HepG2 (cell line): ENCODE measurements at regions not wholly inside any gene's neighbourhood (a gene's known extent, or its start where the extent isn't known, plus 50 kb on each side); places are given as distances from the start of the nearest gene placed in this dataset.
A peak's percentile ranks its signal among the peaks of the same experiment; 100 is the strongest.

ENCODE experiments used
- ATAC-seq: fragments of 200-7000 bp; cut with Tn5 transposase; 3 replicates; pipeline ENCODE4 v1.9.1; 2020; ENCODE audit warnings: mild to moderate bottlenecking, moderate library complexity
- BruUV-seq: library from RNA; stranded (reverse); fragments of 400-500 nt; replicated peaks from 2 replicates; lab custom pipeline; 2021; lab: Mats Ljungman, UMichigan
- CTCF ChIA-PET: fragments of 300-600 bp; formaldehyde crosslinking; extraction: SDS; loops from one replicate; lab custom pipeline; 2021; ENCODE audit warnings: low total read pairs, inconsistent platforms, low intra/inter-chr PET ratio; lab: Yijun Ruan, JAX
- POLR2A ChIA-PET: fragments of 350-600 bp; sonication (Branson Sonifier 250); formaldehyde crosslinking; loops from one replicate; lab custom pipeline; 2020; ENCODE audit warnings: antibody characterized with exemption, inconsistent platforms; lab: Yijun Ruan, JAX
- DNase-seq: peaks from one replicate; pipeline ENCODE4 v3.0.0-alpha.2; 2015; ENCODE audit warnings: low spot score
- FAIRE-seq: peaks from 3 replicates; lab custom pipeline; 2011; peaks lifted over from hg19 to GRCh38; lab: Jason Lieb, UNC
- H2AFZ ChIP-seq: one replicate; pipeline ENCODE4 v1.6.1; 2011; ENCODE audit warnings: low read length, inconsistent platforms
- H3K27ac ChIP-seq: fragments of 300-600 bp; 3 replicates; pipeline ENCODE4 v1.8.0; 2011; ENCODE audit warnings: mixed run types, mild to moderate bottlenecking, mixed read lengths, low read length, inconsistent platforms; ENCODE audit not compliant: insufficient read depth; ENCODE audit errors: extremely low read length
- H3K27me3 ChIP-seq, 2 experiments: fragments of 200-600 bp in 1 of 2; 2 replicates in 1 of 2; 3 replicates in 1 of 2; pipeline versions ENCODE4 v1.6.0 to v1.8.0; 2011; ENCODE audit warnings: low read length in 2 of 2, mild to moderate bottlenecking in 2 of 2, moderate library complexity in 2 of 2, inconsistent platforms in 1 of 2; ENCODE audit not compliant: insufficient read depth in 2 of 2, control insufficient read depth in 1 of 2
- H3K36me3 ChIP-seq, 2 experiments: fragments of 200-600 bp in 1 of 2; replicated peaks in 1 of 2; 2 replicates in 1 of 2; 3 replicates in 1 of 2; pipeline versions ENCODE4 v1.5.1 to v1.8.0; 2011; ENCODE audit warnings: low read length in 2 of 2, inconsistent platforms in 1 of 2; ENCODE audit not compliant: insufficient read depth in 2 of 2, control insufficient read depth in 1 of 2
- H3K4me1 ChIP-seq: 2 replicates; pipeline ENCODE4 v1.5.1; 2012; ENCODE audit warnings: low read length, inconsistent platforms; ENCODE audit not compliant: insufficient read depth
- H3K4me2 ChIP-seq: 2 replicates; pipeline ENCODE4 v1.6.0; 2011; ENCODE audit warnings: low read depth, low read length, inconsistent platforms
- H3K4me3 ChIP-seq, 3 experiments: fragments of 200-600 bp in 1 of 3; sonication (generic), shearing (Covaris generic) in 1 of 3; replicated peaks in 1 of 3; 2 replicates each; pipeline ENCODE4 v1.5.1; 2011 to 2016; ENCODE audit warnings: low read length in 3 of 3, inconsistent platforms in 2 of 3, low read depth in 2 of 3, mild to moderate bottlenecking in 2 of 3, control low read depth in 1 of 3, mixed read lengths in 1 of 3; ENCODE audit not compliant: insufficient read depth in 1 of 3
- H3K79me2 ChIP-seq: one replicate; pipeline ENCODE4 v1.6.1; 2011; ENCODE audit warnings: low read length, inconsistent platforms; ENCODE audit not compliant: insufficient read depth
- H3K9ac ChIP-seq: 2 replicates; pipeline ENCODE4 v1.6.0; 2011; ENCODE audit warnings: mild to moderate bottlenecking, low read depth, low read length, inconsistent platforms; ENCODE audit not compliant: insufficient read depth
- H3K9me3 ChIP-seq: 2 replicates; pipeline ENCODE4 v1.5.1; 2012; ENCODE audit warnings: mild to moderate bottlenecking, low read length
- H4K20me1 ChIP-seq: 2 replicates; pipeline ENCODE4 v1.6.0; 2011; ENCODE audit warnings: inconsistent platforms, mild to moderate bottlenecking, low read length, moderate library complexity; ENCODE audit not compliant: insufficient read depth
- HNRNPK ChIP-seq: fragments of 200-400 bp; formaldehyde crosslinking; IDR thresholded peaks from 2 replicates; pipeline ENCODE4 v1.6.1; 2018; ENCODE audit warnings: low read length, low read depth, moderate library complexity, mild to moderate bottlenecking; ENCODE audit not compliant: poor library complexity, severe bottlenecking
- JUN ChIP-seq: sonication (generic); formaldehyde crosslinking; IDR thresholded peaks from 2 replicates; pipeline ENCODE4 v1.4.0; 2020; ENCODE audit warnings: mild to moderate bottlenecking, missing genetic modification reagents
- MAFF ChIP-seq: IDR thresholded peaks from 2 replicates; pipeline ENCODE4 v1.6.1; 2011; ENCODE audit warnings: low read depth, low read length, improper control_type of control experiment
- MAFK ChIP-seq, 2 experiments: IDR thresholded peaks in 1 of 2; conservative IDR thresholded peaks in 1 of 2; 2 replicates each; pipeline ENCODE4 v1.6.1; 2011; ENCODE audit warnings: improper control_type of control experiment in 2 of 2, low read length in 2 of 2
- ZNF10 ChIP-seq: sonication (generic); formaldehyde crosslinking; IDR thresholded peaks from 2 replicates; pipeline ENCODE4 v1.4.0; 2020; ENCODE audit warnings: mild to moderate bottlenecking, low read depth, missing genetic modification reagents, borderline replicate concordance
- ZNF205 ChIP-seq: IDR thresholded peaks from 2 replicates; pipeline ENCODE4 v1.6.1; 2018; ENCODE audit warnings: missing biosample characterization, missing genetic modification reagents
- WGBS: methylation state at CpG from one replicate; pipeline ENCODE4 v1.1.6; 2017; ENCODE audit warnings: low lambda C conversion rate; 5-methylcytosine and 5-hydroxymethylcytosine counted together
- in situ Hi-C: cut with HindIII; loops from 2 replicates; pipeline ENCODE4 v1.10.0; 2017; ENCODE audit warnings: low pct_unique_long_range_greater_than_20kb; ENCODE audit not compliant: extremely low pct_ligation_motif_present
- intact Hi-C: fragments of 100-400 bp; cut with micrococcal nuclease; formaldehyde crosslinking; loops from one replicate; pipeline ENCODE4 v1.10.0; 2022; ENCODE audit not compliant: unreplicated experiment
- TF ChIP-seq, protein P1 (sequence below): sonication (generic); formaldehyde crosslinking; IDR thresholded peaks from 2 replicates; pipeline ENCODE4 v1.8.0; 2022; ENCODE audit warnings: mild to moderate bottlenecking, missing genetic modification reagents, moderate library complexity
- TF ChIP-seq, protein P2 (sequence below): sonication (generic); formaldehyde crosslinking; IDR thresholded peaks from 2 replicates; pipeline ENCODE4 v1.8.0; 2022; ENCODE audit warnings: missing genetic modification reagents, low read depth, mild to moderate bottlenecking, borderline replicate concordance
- TF ChIP-seq, protein P3 (sequence below): sonication (generic); formaldehyde crosslinking; conservative IDR thresholded peaks from 2 replicates; pipeline ENCODE4 v1.8.0; 2022; ENCODE audit warnings: low read depth, missing genetic modification reagents
- TF ChIP-seq, protein P4 (sequence below): sonication (generic); formaldehyde crosslinking; IDR thresholded peaks from 2 replicates; pipeline ENCODE4 v1.8.1; 2022; ENCODE audit warnings: mild to moderate bottlenecking, missing genetic modification reagents

DNA sequence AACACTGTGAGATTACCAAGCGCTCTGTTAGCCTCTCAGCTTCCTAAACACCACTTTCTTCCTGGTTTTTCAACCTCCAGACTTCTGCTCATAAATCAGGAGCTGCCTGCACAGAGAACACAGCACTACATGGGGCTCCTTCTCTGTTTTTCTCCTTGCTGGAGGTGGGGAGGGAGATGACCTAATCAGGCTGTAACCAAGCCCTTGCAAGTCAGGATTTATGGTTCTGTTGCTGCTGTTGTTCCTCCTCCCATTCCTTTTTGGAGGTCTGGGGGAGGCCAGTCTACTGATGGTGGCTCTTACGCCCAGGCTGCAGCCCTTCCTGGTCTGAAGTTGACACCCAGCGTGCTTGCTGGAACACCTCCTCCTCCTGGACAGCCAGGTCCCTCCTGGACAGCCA lies 80.9 kb upstream of the AJAP1 start (continued):
- TF ChIP-seq, protein P1, sequence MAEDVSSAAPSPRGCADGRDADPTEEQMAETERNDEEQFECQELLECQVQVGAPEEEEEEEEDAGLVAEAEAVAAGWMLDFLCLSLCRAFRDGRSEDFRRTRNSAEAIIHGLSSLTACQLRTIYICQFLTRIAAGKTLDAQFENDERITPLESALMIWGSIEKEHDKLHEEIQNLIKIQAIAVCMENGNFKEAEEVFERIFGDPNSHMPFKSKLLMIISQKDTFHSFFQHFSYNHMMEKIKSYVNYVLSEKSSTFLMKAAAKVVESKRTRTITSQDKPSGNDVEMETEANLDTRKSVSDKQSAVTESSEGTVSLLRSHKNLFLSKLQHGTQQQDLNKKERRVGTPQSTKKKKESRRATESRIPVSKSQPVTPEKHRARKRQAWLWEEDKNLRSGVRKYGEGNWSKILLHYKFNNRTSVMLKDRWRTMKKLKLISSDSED (CRISPR knock-in tag), result no peak

DNA sequence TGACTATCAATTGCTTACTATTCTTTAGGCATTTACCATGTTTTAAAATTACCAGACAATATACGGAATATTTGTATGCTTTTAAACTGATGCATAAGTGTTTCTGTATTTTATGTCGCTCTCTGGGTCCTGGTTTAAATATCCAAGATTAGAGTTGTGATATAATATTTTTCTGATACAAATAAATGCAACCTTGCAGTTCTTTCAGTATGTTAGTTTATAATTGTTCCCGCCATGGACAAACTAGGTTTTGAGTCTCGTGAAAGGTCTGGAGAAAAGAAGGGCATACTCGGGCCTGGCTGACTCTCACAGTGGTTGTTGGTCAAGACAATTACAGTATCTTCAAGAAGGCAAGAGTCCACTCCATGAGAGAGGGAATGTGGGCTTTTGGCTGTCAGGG lies 72.6 kb upstream of the AJAP1 start:
- Histone ChIP-seq H4K20me1 (no peaks in the 10 kb centered on the region), H3K79me2 (no peaks in the 10 kb centered on the region), H3K4me2 (no peak overlapping the region), H3K9me3 (no peaks in the 10 kb centered on the region), H3K27ac (no peak overlapping the region), H3K36me3 (no peaks in the 10 kb centered on the region), H3K4me3 (no peak overlapping the region), H3K4me1 (no peaks in the 10 kb centered on the region), H3K9ac (no peak overlapping the region), H2AFZ (no peak overlapping the region), H3K27me3 (peaks cover 0 to 3% of the 10 kb centered on the region in 2 experiments; a peak in 1 of 5 replicates)
- intact Hi-C loops (no loop called here), in situ Hi-C loops (no loop called here)
- ChIA-PET CTCF (no interaction called here), POLR2A (no interaction called here)
- DNase-seq (no peak), ATAC-seq (no peak), FAIRE-seq (no peak)
- TF ChIP-seq MAFF, result peak; percentile 62
- TF ChIP-seq MAFK (conservative IDR thresholded peaks at IDR 0.05 in 1 of 2, IDR thresholded peaks at IDR 0.05 in 1 of 2; ENCODE audit: low read length in 2 of 2), result peak; percentile 52 to 71; a peak in 3 of 4 replicates
- no peak for TF ChIP-seq HNRNPK
- TF ChIP-seq ZNF205 (CRISPR knock-in tag), result no peak
- BruUV-seq, result no TSS peak
- 20% methylated on average over 5 of the region's 5 CpGs for WGBS

DNA sequence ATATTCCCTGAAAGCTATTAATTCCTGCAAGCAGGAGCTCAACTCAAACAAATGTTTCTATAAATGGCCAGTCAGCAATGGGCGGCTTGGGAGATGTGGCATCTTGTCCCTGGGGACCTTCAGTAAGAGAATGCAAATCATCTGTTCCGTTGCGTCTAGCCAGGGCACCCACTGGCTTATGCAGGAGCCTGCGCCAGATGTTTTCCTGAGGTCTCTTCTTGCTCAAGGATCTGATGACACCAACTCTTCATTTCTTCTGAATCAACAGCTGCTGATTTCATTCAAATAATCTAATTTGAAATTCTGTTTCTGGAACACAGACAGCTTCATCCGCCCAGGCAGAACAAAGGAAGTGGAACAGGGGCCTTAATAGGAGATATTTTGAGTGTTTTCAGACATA lies 70.0 kb upstream of the AJAP1 start:
- intact Hi-C loops (no loop called here), in situ Hi-C loops (no loop called here)
- Histone ChIP-seq H3K4me2 (no peak overlapping the region), H3K27me3 (peaks cover 0 to 3% of the 10 kb centered on the region in 2 experiments; a peak in 1 of 5 replicates), H3K4me1 (no peaks in the 10 kb centered on the region), H2AFZ (no peak overlapping the region), H3K36me3 (no peaks in the 10 kb centered on the region), H3K9ac (no peak overlapping the region), H3K9me3 (no peaks in the 10 kb centered on the region), H3K79me2 (no peaks in the 10 kb centered on the region), H4K20me1 (no peaks in the 10 kb centered on the region), H3K4me3 (no peak overlapping the region), H3K27ac (no peak overlapping the region)
- FAIRE-seq (no peak), DNase-seq (no peak), ATAC-seq (no peak)
- ChIA-PET POLR2A (no interaction called here), CTCF (no interaction called here)
- no TSS peak for BruUV-seq
- TF ChIP-seq ZNF10 (CRISPR knock-in tag), result no peak
- TF ChIP-seq JUN (CRISPR knock-in tag), result no peak
- TF ChIP-seq, protein P2, sequence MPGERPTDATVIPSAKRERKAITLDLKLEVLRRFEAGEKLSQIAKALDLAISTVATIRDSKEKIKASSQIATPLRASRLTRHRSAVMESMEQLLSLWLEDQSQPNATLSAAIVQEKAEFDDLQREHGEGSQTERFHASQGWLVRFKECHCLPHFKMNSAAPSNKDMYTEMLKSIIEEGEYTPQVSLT (CRISPR knock-in tag), result no peak
- TF ChIP-seq, protein P3, sequence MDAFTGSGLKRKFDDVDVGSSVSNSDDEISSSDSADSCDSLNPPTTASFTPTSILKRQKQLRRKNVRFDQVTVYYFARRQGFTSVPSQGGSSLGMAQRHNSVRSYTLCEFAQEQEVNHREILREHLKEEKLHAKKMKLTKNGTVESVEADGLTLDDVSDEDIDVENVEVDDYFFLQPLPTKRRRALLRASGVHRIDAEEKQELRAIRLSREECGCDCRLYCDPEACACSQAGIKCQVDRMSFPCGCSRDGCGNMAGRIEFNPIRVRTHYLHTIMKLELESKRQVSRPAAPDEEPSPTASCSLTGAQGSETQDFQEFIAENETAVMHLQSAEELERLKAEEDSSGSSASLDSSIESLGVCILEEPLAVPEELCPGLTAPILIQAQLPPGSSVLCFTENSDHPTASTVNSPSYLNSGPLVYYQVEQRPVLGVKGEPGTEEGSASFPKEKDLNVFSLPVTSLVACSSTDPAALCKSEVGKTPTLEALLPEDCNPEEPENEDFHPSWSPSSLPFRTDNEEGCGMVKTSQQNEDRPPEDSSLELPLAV (CRISPR knock-in tag), result no peak
- TF ChIP-seq, protein P4, sequence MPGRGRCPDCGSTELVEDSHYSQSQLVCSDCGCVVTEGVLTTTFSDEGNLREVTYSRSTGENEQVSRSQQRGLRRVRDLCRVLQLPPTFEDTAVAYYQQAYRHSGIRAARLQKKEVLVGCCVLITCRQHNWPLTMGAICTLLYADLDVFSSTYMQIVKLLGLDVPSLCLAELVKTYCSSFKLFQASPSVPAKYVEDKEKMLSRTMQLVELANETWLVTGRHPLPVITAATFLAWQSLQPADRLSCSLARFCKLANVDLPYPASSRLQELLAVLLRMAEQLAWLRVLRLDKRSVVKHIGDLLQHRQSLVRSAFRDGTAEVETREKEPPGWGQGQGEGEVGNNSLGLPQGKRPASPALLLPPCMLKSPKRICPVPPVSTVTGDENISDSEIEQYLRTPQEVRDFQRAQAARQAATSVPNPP (CRISPR knock-in tag), result no peak
- WGBS, result 32% methylated on average over 5 of the region's 5 CpGs
